Osteoblast (primary cell): ENCODE measurements at regions not wholly inside any gene's neighbourhood (a gene's known extent, or its start where the extent isn't known, plus 50 kb on each side); places are given as distances from the start of the nearest gene placed in this dataset.
"Not testable (repeated sequence)": the region's sequence is repeated elsewhere in the genome, so short reads cannot be mapped to it uniquely, and the experiment has no call there.

Experiments used
- DNase-seq: peaks from one replicate; pipeline ENCODE4 v3.0.0; 2011; ENCODE audit warnings: low spot score, mixed read lengths; ENCODE audit not compliant: insufficient read length; ENCODE audit errors: missing footprints
- H2AFZ ChIP-seq: 2 replicates; pipeline ENCODE4 v1.6.0; 2011; ENCODE audit warnings: mild to moderate bottlenecking, low read length
- H3K27ac ChIP-seq: 2 replicates; pipeline ENCODE4 v1.5.1; 2011; ENCODE audit warnings: mild to moderate bottlenecking, low read depth, low read length, moderate library complexity
- H3K27me3 ChIP-seq: 2 replicates; pipeline ENCODE4 v1.6.0; 2012; ENCODE audit warnings: mild to moderate bottlenecking, control low read depth, inconsistent platforms, low read length, moderate library complexity; ENCODE audit not compliant: insufficient read depth
- H3K36me3 ChIP-seq: 2 replicates; pipeline ENCODE4 v1.5.1; 2011; ENCODE audit warnings: mild to moderate bottlenecking, low read length, control low read depth, moderate library complexity; ENCODE audit not compliant: insufficient read depth
- H3K4me1 ChIP-seq: 2 replicates; pipeline ENCODE4 v1.5.1; 2011; ENCODE audit warnings: mild to moderate bottlenecking, low read length, control low read depth, moderate library complexity; ENCODE audit not compliant: insufficient read depth
- H3K4me2 ChIP-seq: 2 replicates; pipeline ENCODE4 v1.6.0; 2011; ENCODE audit warnings: mild to moderate bottlenecking, low read length; ENCODE audit not compliant: insufficient read depth
- H3K4me3 ChIP-seq: fragments of 200-600 bp; sonication (generic); 3 replicates; pipeline ENCODE4 v1.5.1; 2012; ENCODE audit warnings: mild to moderate bottlenecking, low read length, inconsistent platforms; ENCODE audit not compliant: insufficient read depth
- H3K79me2 ChIP-seq: 2 replicates; pipeline ENCODE4 v1.6.0; 2012; ENCODE audit warnings: mild to moderate bottlenecking, low read length, control low read depth, inconsistent platforms; ENCODE audit not compliant: insufficient read depth
- H3K9me3 ChIP-seq: 2 replicates; pipeline ENCODE4 v1.5.1; 2011; ENCODE audit warnings: low read depth, low read length, control low read depth
- H4K20me1 ChIP-seq: 2 replicates; pipeline ENCODE4 v1.6.0; 2012; ENCODE audit warnings: mild to moderate bottlenecking, low read length, control low read depth; ENCODE audit not compliant: insufficient read depth
- TF ChIP-seq, protein P1 (sequence below): IDR thresholded peaks from 2 replicates; pipeline ENCODE4 v1.5.1; 2011; ENCODE audit warnings: mild to moderate bottlenecking, low read depth, low read length, moderate library complexity; ENCODE audit errors: extremely low read depth

DNA sequence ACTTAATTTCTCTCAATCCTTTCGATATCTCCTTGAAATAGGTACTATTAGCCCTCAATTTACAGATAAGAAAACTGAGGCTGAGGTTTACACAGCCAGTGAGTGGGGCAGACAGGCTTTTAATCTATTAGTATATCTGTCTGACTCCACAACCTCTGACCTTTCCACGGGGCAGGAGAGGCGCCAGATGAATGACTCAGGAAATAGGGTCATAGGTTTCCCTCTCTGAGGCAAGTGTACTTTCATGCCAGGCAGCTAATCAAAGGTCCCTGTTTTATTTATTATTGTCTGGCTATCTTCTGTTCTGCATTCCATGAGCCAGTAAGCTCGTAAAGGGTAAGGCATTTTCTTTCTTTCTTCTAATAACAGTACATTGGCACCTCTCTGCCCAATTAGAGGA lies 79.6 kb upstream of the KLF4 start:
- Histone ChIP-seq H3K27ac (no peak overlapping the region), H3K4me2 (no peak overlapping the region), H2AFZ (no peak overlapping the region), H3K79me2 (no peaks in the 10 kb centered on the region), H3K9me3 (no peaks in the 10 kb centered on the region), H3K36me3 (no peaks in the 10 kb centered on the region), H3K27me3 (no peaks in the 10 kb centered on the region), H3K4me1 (no peaks in the 10 kb centered on the region), H4K20me1 (no peaks in the 10 kb centered on the region), H3K4me3 (no peak overlapping the region)
- TF ChIP-seq, protein P1, sequence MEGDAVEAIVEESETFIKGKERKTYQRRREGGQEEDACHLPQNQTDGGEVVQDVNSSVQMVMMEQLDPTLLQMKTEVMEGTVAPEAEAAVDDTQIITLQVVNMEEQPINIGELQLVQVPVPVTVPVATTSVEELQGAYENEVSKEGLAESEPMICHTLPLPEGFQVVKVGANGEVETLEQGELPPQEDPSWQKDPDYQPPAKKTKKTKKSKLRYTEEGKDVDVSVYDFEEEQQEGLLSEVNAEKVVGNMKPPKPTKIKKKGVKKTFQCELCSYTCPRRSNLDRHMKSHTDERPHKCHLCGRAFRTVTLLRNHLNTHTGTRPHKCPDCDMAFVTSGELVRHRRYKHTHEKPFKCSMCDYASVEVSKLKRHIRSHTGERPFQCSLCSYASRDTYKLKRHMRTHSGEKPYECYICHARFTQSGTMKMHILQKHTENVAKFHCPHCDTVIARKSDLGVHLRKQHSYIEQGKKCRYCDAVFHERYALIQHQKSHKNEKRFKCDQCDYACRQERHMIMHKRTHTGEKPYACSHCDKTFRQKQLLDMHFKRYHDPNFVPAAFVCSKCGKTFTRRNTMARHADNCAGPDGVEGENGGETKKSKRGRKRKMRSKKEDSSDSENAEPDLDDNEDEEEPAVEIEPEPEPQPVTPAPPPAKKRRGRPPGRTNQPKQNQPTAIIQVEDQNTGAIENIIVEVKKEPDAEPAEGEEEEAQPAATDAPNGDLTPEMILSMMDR: no peak
- no peak for DNase-seq

DNA sequence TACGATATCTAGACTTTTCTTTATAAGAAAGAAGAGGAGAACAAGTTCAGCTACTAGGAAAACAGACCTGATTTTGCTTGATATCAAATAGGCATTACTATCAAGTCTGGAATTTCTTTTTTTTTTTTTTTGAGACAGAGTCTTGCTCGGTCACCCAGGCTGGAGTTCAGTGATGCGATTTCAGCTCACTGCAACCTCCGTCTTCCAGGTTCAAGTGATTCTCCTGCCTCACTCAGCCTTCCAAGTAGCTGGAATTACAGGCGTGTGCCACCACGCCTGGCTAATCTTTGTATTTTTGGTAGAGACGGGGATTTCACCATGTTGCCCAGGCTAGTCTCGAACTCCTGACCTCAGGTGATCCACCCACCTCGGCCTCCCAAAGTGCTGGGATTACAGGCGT lies 78.8 kb upstream of the KLF4 start:
- DNase-seq, H3K36me3 ChIP-seq, H2AFZ ChIP-seq, H3K9me3 ChIP-seq, H3K4me3 ChIP-seq, H3K4me1 ChIP-seq, H3K4me2 ChIP-seq, H3K27ac ChIP-seq, H3K27me3 ChIP-seq, H4K20me1 ChIP-seq, H3K79me2 ChIP-seq: not testable (repeated sequence)

DNA sequence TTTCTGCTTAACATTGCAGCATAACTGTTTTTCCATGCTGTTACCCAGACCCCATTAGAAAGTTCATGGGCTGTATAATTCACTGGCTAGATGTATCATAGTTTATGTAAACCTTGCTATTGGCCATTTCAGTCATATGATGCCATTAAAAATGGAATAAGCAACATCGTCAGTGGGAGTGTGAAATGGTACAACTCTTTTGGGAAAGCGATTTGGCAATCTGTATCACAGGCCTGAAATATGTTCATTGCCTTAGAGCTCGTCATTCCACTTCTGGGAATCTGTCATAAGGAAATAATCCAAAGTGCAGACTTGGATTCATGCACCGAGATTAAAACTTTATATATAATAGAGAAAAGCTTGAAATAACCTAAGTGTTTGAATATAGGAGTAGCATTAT lies 77.9 kb upstream of the KLF4 start:
- no peak overlapping the region for H3K4me2 ChIP-seq
- H3K4me3 ChIP-seq: no peak overlapping the region
- DNase-seq: no peak
- TF ChIP-seq, protein P1: no peak
- H3K36me3 ChIP-seq: no peaks in the 10 kb centered on the region
- no peaks in the 10 kb centered on the region for H3K27me3 ChIP-seq
- H4K20me1 ChIP-seq: no peaks in the 10 kb centered on the region
- H3K27ac ChIP-seq: no peak overlapping the region
- H3K9me3 ChIP-seq: no peaks in the 10 kb centered on the region
- H3K4me1 ChIP-seq: no peaks in the 10 kb centered on the region
- H3K79me2 ChIP-seq: no peaks in the 10 kb centered on the region
- H2AFZ ChIP-seq: no peak overlapping the region

DNA sequence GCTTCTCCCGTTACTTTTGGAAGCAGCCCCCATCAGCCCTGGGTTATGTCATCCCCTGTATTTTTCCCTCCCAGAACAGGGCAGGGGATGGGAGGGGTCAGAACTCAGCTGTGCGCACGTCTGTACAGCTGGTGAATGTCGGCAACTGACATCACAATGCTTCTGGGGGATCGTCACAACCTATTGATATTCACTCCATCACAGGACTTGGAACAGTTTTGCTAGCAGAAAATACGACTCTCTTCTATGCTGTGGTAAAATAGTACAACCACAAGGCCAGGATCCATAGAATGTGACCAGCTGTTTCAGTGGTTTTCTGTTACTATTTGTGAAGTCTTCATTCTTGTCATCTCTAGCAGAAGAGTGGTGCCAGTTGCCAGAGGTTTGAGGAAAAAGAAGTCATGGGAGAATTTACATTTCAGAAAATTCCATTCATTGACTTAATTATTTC lies 77.1 kb upstream of the KLF4 start:
- no peak overlapping the region for H3K27ac ChIP-seq
- H2AFZ ChIP-seq: peak overlapping the region; percentile 31
- DNase-seq: no peak
- H3K4me2 ChIP-seq: no peak overlapping the region
- TF ChIP-seq, protein P1: no peak
- H3K9me3 ChIP-seq: no peaks in the 10 kb centered on the region
- H3K36me3 ChIP-seq: no peaks in the 10 kb centered on the region
- H3K79me2 ChIP-seq: no peaks in the 10 kb centered on the region
- H4K20me1 ChIP-seq: no peaks in the 10 kb centered on the region
- H3K27me3 ChIP-seq: no peaks in the 10 kb centered on the region
- H3K4me3 ChIP-seq: no peak overlapping the region
- H3K4me1 ChIP-seq: no peaks in the 10 kb centered on the region

DNA sequence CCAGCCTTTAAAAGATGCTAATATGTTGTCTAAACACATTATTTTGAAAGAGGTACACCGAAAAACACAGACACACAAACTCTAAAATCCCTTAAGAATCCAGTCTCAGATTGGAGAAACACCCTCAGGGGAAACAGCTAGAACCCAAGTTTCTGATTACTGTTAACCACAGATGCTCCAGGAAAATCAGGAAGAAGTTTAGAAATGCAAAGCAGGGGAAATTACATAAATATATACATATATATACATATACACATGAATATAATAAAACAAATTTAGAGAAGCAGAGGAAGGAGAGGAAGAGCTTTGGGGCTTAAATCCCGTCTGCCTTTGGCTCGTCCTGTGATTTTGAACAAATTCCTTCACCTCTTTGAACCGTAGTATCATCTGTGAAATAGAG lies 73.2 kb upstream of the KLF4 start:
- Histone ChIP-seq H3K36me3 (no peaks in the 10 kb centered on the region), H3K4me1 (no peaks in the 10 kb centered on the region), H3K79me2 (no peaks in the 10 kb centered on the region), H3K4me3 (no peak overlapping the region), H3K27me3 (no peaks in the 10 kb centered on the region), H3K4me2 (no peak overlapping the region), H3K9me3 (no peaks in the 10 kb centered on the region), H4K20me1 (no peaks in the 10 kb centered on the region), H2AFZ (no peak overlapping the region), H3K27ac (no peak overlapping the region)
- TF ChIP-seq, protein P1: no peak
- DNase-seq: no peak
